ENCODE measurements at regions not wholly inside any gene's neighbourhood (a gene's known extent, or its start where the extent isn't known, plus 50 kb on each side); places are given as distances from the start of the nearest gene placed in this dataset.

GRCh38 chr14:83838226-83838625 lies 1691.7 kb upstream of the FLRT2 start:
- TF ChIP-seq CTCF (IDR thresholded peaks at IDR 0.05), result no peak
- no peaks in the 10 kb centered on the region for H3K9me3 ChIP-seq
- intact Hi-C loops (cut with DNase I), result no loop called here
- no peaks in the 10 kb centered on the region for H3K27me3 ChIP-seq
- no peak overlapping the region for H3K9ac ChIP-seq (ENCODE audit: low read depth in 2 of 2, low read length in 2 of 2)
- no peak overlapping the region for H3K27ac ChIP-seq
- no peak overlapping the region for H3K4me3 ChIP-seq
- DNase-seq, result no peak
- no peaks in the 10 kb centered on the region for H3K36me3 ChIP-seq
- no peaks in the 10 kb centered on the region for H3K4me1 ChIP-seq

GRCh38 chr14:83842547-83842946 lies 1687.4 kb upstream of the FLRT2 start:
- DNase-seq, result no peak
- no peaks in the 10 kb centered on the region for H3K9me3 ChIP-seq
- H3K36me3 ChIP-seq, result no peaks in the 10 kb centered on the region
- no peak for TF ChIP-seq CTCF (IDR thresholded peaks at IDR 0.05)
- no peak overlapping the region for H3K9ac ChIP-seq (ENCODE audit: low read depth in 2 of 2, low read length in 2 of 2)
- H3K27me3 ChIP-seq, result no peaks in the 10 kb centered on the region
- intact Hi-C loops (cut with DNase I), result no loop called here
- no peak overlapping the region for H3K27ac ChIP-seq
- H3K4me3 ChIP-seq, result no peak overlapping the region
- H3K4me1 ChIP-seq, result no peaks in the 10 kb centered on the region

- H3K4me1 ChIP-seq, result no peaks in the 10 kb centered on the region
- no peak for TF ChIP-seq CTCF (IDR thresholded peaks at IDR 0.05)
- H3K9me3 ChIP-seq, result no peaks in the 10 kb centered on the region
- intact Hi-C loops (cut with DNase I), result no loop called here
- H3K4me3 ChIP-seq, result no peak overlapping the region
- H3K27me3 ChIP-seq, result no peaks in the 10 kb centered on the region
- no peak overlapping the region for H3K27ac ChIP-seq
- DNase-seq, result no peak
- H3K9ac ChIP-seq (ENCODE audit: low read depth in 2 of 2, low read length in 2 of 2), result no peak overlapping the region
- H3K36me3 ChIP-seq, result no peaks in the 10 kb centered on the region
Observed at GRCh38 chr14:83847102-83847501, 1682.8 kb upstream of the FLRT2 start.

GRCh38 chr14:83850092-83850491 lies 1679.9 kb upstream of the FLRT2 start:
- Histone ChIP-seq H3K27me3 (no peaks in the 10 kb centered on the region), H3K36me3 (no peaks in the 10 kb centered on the region), H3K4me1 (no peaks in the 10 kb centered on the region), H3K9me3 (no peaks in the 10 kb centered on the region), H3K4me3 (no peak overlapping the region), H3K27ac (no peak overlapping the region), H3K9ac (ENCODE audit: low read depth in 2 of 2, low read length in 2 of 2) (no peak overlapping the region)
- no peak for TF ChIP-seq CTCF (IDR thresholded peaks at IDR 0.05)
- DNase-seq, result no peak
- intact Hi-C loops (cut with DNase I), result no loop called here

- Histone ChIP-seq H3K27me3 (no peaks in the 10 kb centered on the region), H3K4me3 (no peak overlapping the region), H3K4me1 (no peaks in the 10 kb centered on the region), H3K27ac (no peak overlapping the region), H3K9me3 (no peaks in the 10 kb centered on the region), H3K9ac (ENCODE audit: low read depth in 2 of 2, low read length in 2 of 2) (no peak overlapping the region), H3K36me3 (no peaks in the 10 kb centered on the region)
- DNase-seq, result no peak
- intact Hi-C loops (cut with DNase I), result no loop called here
- no peak for TF ChIP-seq CTCF (IDR thresholded peaks at IDR 0.05)
Observed at GRCh38 chr14:83856334-83856733, 1673.6 kb upstream of the FLRT2 start.

- DNase-seq, result no peak
- H3K36me3 ChIP-seq, result no peaks in the 10 kb centered on the region
- no peak overlapping the region for H3K4me3 ChIP-seq
- TF ChIP-seq CTCF (IDR thresholded peaks at IDR 0.05), result no peak
- no peak overlapping the region for H3K9ac ChIP-seq (ENCODE audit: low read depth in 2 of 2, low read length in 2 of 2)
- no peak overlapping the region for H3K27ac ChIP-seq
- no peaks in the 10 kb centered on the region for H3K27me3 ChIP-seq
- intact Hi-C loops (cut with DNase I), result no loop called here
- no peaks in the 10 kb centered on the region for H3K4me1 ChIP-seq
- no peaks in the 10 kb centered on the region for H3K9me3 ChIP-seq
Observed at GRCh38 chr14:83860631-83861155, 1669.3 kb upstream of the FLRT2 start.
